HL-60 (cell line): ENCODE measurements at regions not wholly inside any gene's neighbourhood (a gene's known extent, or its start where the extent isn't known, plus 50 kb on each side); places are given as distances from the start of the nearest gene placed in this dataset.

Experiments used
- DNase-seq, 2 experiments: peaks; one replicate each; pipeline ENCODE4 v3.0.0-alpha.2; 2010 to 2020; ENCODE audit warnings: low read depth in 1 of 2, low spot score in 1 of 2
- H3K27ac ChIP-seq: fragments of 250-450 bp; sonication (Bioruptor Pico); replicated peaks from 2 replicates; pipeline ENCODE4 v1.5.1; 2020; ENCODE audit warnings: mild to moderate bottlenecking, moderate library complexity
- H3K27me3 ChIP-seq: fragments of 250-450 bp; sonication (Bioruptor Pico); 2 replicates; pipeline ENCODE4 v1.5.1; 2021; ENCODE audit warnings: mild to moderate bottlenecking, moderate library complexity; ENCODE audit not compliant: insufficient read depth, poor library complexity, severe bottlenecking
- H3K4me3 ChIP-seq: replicated peaks from 2 replicates; pipeline ENCODE4 v1.5.1; 2011; ENCODE audit warnings: mild to moderate bottlenecking, control low read depth, low read length; ENCODE audit not compliant: insufficient read depth
- CTCF ChIP-seq: IDR thresholded peaks from one replicate; pipeline ENCODE4 v1.5.1; 2011; ENCODE audit warnings: low read length, control low read depth, inconsistent platforms; ENCODE audit not compliant: insufficient read depth
- GABPA ChIP-seq: IDR thresholded peaks from 2 replicates; pipeline ENCODE4 v1.6.1; 2012; ENCODE audit warnings: low read depth
- POLR2AphosphoS5 ChIP-seq: IDR thresholded peaks from 2 replicates; pipeline ENCODE4 v1.6.1; 2012; ENCODE audit warnings: low read depth
- REST ChIP-seq: IDR thresholded peaks from 2 replicates; pipeline ENCODE4 v1.6.1; 2012; ENCODE audit warnings: low read depth; ENCODE audit not compliant: insufficient replicate concordance
- SPI1 ChIP-seq: IDR thresholded peaks from 2 replicates; pipeline ENCODE4 v1.6.1; 2012; ENCODE audit warnings: low read depth, mild to moderate bottlenecking, borderline replicate concordance

GRCh38 chr6:50358113-50358512 is 308.4 kb upstream of the DEFB112 start:
- no peak overlapping the region for H3K4me3 ChIP-seq
- no peak for DNase-seq
- TF ChIP-seq SPI1 (no peak), POLR2AphosphoS5 (no peak), REST (no peak), CTCF (no peak), GABPA (no peak)
- H3K27me3 ChIP-seq: no peaks in the 10 kb centered on the region
- no peak overlapping the region for H3K27ac ChIP-seq

- Histone ChIP-seq H3K27ac (no peak overlapping the region), H3K27me3 (no peaks in the 10 kb centered on the region), H3K4me3 (no peak overlapping the region)
- no peak for TF ChIP-seq SPI1
- TF ChIP-seq POLR2AphosphoS5: no peak
- TF ChIP-seq GABPA: no peak
- TF ChIP-seq REST: no peak
- TF ChIP-seq CTCF: no peak
- DNase-seq: no peak
Observed at GRCh38 chr6:50361641-50362331, 312.1 kb upstream of the DEFB112 start.

GRCh38 chr6:50362706-50363105 is 313.0 kb upstream of the DEFB112 start:
- DNase-seq: no peak
- H3K27me3 ChIP-seq: no peaks in the 10 kb centered on the region
- TF ChIP-seq REST: no peak
- TF ChIP-seq GABPA: no peak
- no peak for TF ChIP-seq POLR2AphosphoS5
- TF ChIP-seq CTCF: no peak
- TF ChIP-seq SPI1: no peak
- H3K4me3 ChIP-seq: no peak overlapping the region
- no peak overlapping the region for H3K27ac ChIP-seq
